HuH-7.5 (cell line): ENCODE measurements at regions not wholly inside any gene's neighbourhood (a gene's known extent, or its start where the extent isn't known, plus 50 kb on each side); places are given as distances from the start of the nearest gene placed in this dataset.
"Not testable (repeated sequence)": the region's sequence is repeated elsewhere in the genome, so short reads cannot be mapped to it uniquely, and the experiment has no call there.

Experiments used
- DNase-seq: peaks from one replicate; pipeline ENCODE4 v3.0.0; 2011; ENCODE audit warnings: low spot score

GRCh38 chr18:49693717-49694005 lies 119.7 kb downstream of the ACAA2 start:
- no peak for DNase-seq

GRCh38 chr18:49692906-49693716 lies 120.2 kb downstream of the ACAA2 start:
- no peak for DNase-seq

DNA sequence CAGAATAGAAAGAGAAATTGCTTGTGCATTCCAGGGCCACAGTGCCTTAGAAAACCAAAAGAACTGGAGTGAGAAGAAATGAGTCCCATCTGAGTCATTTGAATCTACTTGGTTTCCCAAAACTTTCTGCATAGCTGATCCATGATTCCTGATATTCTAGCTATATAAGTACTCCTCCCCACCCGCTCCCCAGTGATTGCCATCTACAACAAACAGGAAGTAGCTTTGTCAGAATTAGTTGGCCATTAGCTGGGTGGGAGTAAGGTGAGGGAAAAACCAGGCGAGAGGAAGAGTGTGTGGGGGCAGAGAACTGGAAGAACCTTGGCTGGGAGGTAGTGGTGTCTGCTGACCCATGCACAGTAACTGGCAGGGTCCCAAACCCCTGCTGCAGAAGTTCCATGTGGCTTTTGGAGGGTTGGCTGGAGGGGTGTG lies 122.1 kb downstream of the ACAA2 start:
- no peak for DNase-seq

DNA sequence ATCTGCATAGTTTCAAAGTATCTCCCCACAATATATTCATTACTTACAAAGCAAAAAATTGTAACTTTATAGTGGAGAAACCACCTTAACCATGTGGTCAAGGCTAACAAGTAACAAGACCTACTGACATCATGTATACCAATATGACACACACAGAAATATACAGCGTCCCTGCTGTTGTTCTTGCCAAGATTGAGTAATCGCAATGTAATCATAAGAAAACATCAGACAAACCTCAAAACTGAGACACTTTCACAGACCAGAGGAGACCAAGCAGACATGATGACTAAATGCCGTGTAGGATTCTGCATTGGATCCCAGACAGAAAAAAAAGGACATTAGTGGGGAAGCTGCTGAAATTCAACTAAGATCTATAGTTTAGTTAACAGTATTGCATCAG lies 123.0 kb downstream of the ACAA2 start:
- no peak for DNase-seq

GRCh38 chr18:49685231-49685942 lies 123.5 kb downstream of the LIPG start:
- no peak for DNase-seq

- DNase-seq = not testable (repeated sequence)
Observed at GRCh38 chr18:49682803-49683190, 120.9 kb downstream of the LIPG start.

DNA sequence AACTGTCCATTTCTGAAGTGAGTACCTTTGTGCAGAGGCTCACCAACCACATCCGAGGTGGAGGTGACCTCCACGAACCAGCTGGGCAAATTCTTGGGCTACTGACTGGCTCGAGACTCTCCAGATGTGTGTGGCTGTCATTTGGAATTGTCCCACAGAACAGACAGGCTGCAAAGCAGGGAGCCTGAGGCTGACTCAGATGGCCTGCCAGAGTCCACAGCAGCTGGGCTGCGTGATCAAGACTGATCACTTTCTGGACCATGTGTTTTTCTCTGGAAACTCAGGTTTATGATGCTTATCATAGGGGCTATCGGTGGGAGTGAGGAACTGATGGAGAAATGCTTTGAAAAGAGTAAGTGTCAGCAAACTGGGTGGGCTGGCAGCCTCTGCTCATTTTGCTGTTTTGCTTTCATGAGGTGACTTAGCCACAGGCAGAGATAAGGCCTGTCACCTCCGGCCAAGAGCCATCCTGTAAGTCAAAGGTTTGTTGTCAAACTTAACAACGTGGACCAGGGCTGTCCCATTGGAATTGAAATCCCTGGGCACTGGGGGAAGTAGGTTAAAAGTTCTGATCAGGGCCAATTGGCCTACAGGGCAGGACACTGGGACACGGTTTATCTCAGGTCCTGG lies 120.4 kb downstream of the LIPG start:
- DNase-seq = no peak

- DNase-seq = no peak
Observed at GRCh38 chr18:49681387-49681786, 119.5 kb downstream of the LIPG start.

DNA sequence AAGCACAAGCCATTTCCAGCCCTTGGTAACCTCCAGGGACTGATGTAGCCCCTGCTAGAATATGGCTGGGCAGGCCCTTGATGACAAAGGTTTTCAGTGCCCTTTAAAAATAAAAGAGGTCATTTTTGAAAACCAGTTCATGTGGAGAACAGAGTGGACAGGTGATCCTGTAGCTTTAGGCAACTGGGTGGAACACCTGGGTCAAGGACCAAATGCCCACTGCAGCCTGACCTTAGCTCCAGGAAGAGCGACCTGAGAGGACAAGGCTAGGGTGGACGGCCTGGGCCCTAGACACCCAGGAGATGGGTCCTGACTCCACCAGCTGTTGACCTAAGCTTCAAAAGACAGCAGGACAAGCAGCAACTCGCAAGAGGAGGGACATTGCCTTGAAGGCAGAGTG lies 116.6 kb downstream of the LIPG start:
- DNase-seq = no peak

GRCh38 chr18:49677762-49678413 lies 116.0 kb downstream of the LIPG start:
- no peak for DNase-seq

DNA sequence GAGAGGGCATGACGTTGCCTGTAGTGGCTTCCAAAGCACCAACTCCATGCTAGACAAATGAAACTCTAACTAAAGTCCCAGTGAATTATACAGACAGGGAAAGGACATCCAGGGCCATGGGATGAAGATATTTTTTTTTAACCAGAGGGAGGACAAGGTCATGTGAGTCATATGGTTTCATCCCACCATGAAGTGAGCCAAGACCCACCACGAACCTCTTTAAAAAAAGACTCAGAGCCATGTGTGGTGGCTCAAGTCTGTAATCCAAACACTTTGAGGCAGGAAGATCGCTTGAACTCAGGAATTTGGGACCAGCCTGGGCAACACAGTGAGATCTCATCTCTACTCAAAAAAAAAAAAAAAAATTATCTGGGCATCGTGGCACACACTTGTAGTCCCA lies 115.2 kb downstream of the LIPG start:
- no peak for DNase-seq

DNA sequence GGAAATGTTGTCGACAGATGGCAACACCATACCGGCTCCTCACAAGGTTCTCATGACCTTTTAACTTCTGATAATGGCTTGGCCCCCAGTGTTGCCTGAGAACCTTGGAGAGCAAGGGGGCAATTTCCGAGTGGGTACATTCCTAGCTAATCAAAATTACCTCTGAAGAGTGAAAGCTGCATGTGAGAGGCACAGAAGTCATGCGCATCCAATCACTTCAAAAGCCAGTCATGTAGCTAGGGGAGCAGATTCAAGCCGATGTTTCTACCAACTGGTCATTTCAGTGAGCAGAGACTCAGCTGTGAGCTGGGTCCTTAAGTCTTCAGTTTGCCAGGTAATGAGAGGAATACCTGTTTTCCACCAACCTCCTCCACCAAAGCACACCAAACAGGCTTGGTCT lies 111.4 kb downstream of the LIPG start:
- no peak for DNase-seq

DNA sequence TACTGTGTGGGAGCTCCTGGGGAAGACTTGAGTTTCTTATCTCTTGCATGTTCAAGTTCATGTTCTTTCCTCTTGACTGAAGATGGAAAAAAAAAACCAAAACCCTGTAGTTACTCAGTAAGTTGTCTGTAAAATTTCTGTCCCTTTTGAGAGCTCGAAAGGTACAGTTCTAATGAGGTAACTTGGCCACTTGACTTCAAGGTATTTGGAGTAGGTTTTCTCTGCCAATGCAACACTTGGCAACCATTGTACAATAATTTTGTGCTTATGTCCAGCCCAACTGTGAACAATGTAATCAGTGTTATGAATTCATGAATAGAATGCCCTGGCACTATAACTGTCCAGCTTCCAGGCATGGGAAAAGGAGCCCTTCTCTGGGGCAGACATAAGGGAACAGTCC lies 111.0 kb downstream of the LIPG start:
- no peak for DNase-seq

GRCh38 chr18:49669403-49669802 lies 107.5 kb downstream of the LIPG start:
- no peak for DNase-seq

DNA sequence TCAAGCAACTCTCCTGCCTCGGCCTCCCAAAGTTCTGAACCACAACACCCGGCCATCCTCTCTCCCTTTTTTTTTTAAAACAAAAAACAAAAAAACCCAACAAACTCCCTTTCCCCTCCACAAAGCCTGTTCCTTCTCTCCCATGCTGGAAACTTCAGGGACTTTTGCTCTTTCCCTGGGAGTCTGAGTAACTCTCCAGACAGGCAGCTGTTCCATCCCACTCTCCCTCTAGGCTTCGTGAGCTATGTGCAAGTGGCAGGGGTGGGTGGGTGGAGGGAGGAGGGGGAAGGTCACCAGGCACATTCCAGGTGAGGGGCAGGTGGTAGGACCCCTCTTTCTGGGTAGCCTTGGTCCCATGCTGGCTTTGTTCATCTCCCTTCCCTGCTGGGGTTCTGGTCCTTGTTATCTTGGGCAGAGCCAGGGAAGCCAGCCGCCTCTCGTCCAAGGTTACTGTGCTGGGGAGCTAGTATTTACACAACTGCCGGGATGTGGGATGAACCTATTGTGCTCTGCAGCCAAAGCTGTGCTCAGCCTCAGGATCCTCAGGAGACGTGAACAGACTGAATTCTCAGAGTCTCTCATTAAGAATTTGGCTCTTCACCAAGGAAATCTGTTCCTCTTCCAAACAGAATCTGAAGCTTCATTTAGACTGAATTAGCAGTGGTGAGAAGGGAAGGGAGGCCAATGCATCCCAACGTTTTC lies 106.9 kb downstream of the LIPG start:
- DNase-seq = no peak

- DNase-seq = no peak
Observed at GRCh38 chr18:49667462-49667861, 105.6 kb downstream of the LIPG start.

DNA sequence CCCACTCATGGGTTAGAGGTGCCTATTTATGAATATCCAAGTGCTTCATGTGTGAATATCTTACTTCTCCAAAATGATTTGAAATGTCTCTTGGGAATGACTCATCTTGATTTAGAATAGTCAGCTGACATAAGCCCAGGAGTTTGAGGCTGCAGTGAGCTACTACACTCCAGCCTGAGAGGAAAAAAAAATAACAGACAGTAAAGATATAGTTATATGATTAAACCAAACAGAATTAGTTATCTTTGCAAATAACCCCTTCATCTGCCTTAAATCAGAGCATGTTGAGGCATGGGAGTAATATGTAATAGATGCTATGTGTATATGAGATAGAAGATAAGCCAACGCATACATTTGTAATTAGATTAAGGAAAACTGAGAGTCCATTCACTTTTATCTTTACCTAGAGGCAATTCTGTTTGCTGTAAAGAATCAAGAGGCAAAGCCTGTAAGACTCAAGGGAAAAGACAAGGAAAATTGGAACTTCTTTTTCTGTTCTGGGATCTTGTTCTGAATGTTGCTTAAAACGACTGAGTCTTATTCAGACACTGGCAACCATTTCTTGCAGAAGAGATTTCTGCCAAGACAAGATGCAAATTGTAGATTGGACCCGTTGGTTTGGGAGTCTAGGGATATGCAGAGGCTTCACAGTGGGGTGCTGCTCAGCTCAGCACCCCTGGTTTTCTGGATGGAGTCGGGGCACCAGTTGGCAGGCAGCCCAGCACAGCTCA lies 104.4 kb downstream of the LIPG start:
- DNase-seq = no peak

- DNase-seq = no peak
Observed at GRCh38 chr18:49663899-49664890, 102.3 kb downstream of the LIPG start.

GRCh38 chr18:49662506-49662905 lies 100.6 kb downstream of the LIPG start:
- no peak for DNase-seq

GRCh38 chr18:49658823-49659404 lies 97.1 kb downstream of the LIPG start:
- no peak for DNase-seq
